Panc1 (cell line): ENCODE measurements at regions not wholly inside any gene's neighbourhood (a gene's known extent, or its start where the extent isn't known, plus 50 kb on each side); places are given as distances from the start of the nearest gene placed in this dataset.

Source experiments
- ATAC-seq: fragments of 200-7000 bp; cut with Tn5 transposase; 2 replicates; pipeline ENCODE4 v1.9.1; 2020; ENCODE audit warnings: mild to moderate bottlenecking, moderate library complexity
- BruUV-seq: library from RNA; stranded (reverse); fragments of 400-500 nt; replicated peaks from 2 replicates; lab custom pipeline; 2021; lab: Mats Ljungman, UMichigan
- CTCF ChIA-PET: fragments of 300-600 bp; sonication (Branson Sonifier 250); formaldehyde crosslinking; loops from one replicate; lab custom pipeline; 2022; ENCODE audit warnings: antibody characterized with exemption; lab: Charles Lee
- POLR2A ChIA-PET: fragments of 300-600 bp; sonication (Branson Sonifier 250); formaldehyde crosslinking; loops from one replicate; lab custom pipeline; 2022; ENCODE audit warnings: antibody characterized with exemption; lab: Charles Lee
- DNase-seq: peaks from one replicate; pipeline ENCODE4 v3.0.0-alpha.2; 2010; ENCODE audit warnings: low read depth, low spot score
- H3K27ac ChIP-seq: 2 replicates; pipeline ENCODE4 v1.5.1; 2011; ENCODE audit warnings: mild to moderate bottlenecking, low read length, inconsistent platforms
- H3K27me3 ChIP-seq: fragments of 200-500 bp; sonication (Bioruptor generic); 2 replicates; pipeline ENCODE4 v1.6.0; 2014; ENCODE audit warnings: low read length, inconsistent platforms; ENCODE audit not compliant: control insufficient read depth, insufficient read depth
- H3K36me3 ChIP-seq: fragments of 200-500 bp; sonication (Bioruptor generic); 2 replicates; pipeline ENCODE4 v1.5.1; 2014; ENCODE audit warnings: inconsistent platforms, mild to moderate bottlenecking, low read length, moderate library complexity; ENCODE audit not compliant: control insufficient read depth, insufficient read depth
- H3K4me1 ChIP-seq: 2 replicates; pipeline ENCODE4 v1.5.1; 2011; ENCODE audit warnings: inconsistent platforms, mild to moderate bottlenecking, low read length, moderate library complexity; ENCODE audit not compliant: control insufficient read depth, insufficient read depth
- H3K4me3 ChIP-seq, 2 experiments: 2 replicates each; pipeline ENCODE4 v1.5.1; 2011 to 2012; ENCODE audit warnings: low read depth in 2 of 2, low read length in 2 of 2, mild to moderate bottlenecking in 2 of 2, inconsistent platforms in 1 of 2, moderate library complexity in 1 of 2
- H3K9me3 ChIP-seq: fragments of 200-500 bp; sonication (Bioruptor generic); 2 replicates; pipeline ENCODE4 v1.5.1; 2014; ENCODE audit warnings: low read depth, mild to moderate bottlenecking, inconsistent platforms, low read length, moderate library complexity; ENCODE audit not compliant: control insufficient read depth, insufficient read depth
- POLR2AphosphoS5 ChIP-seq: IDR thresholded peaks from 2 replicates; pipeline ENCODE4 v1.6.1; 2012; ENCODE audit warnings: mild to moderate bottlenecking, low read depth, low read length, moderate library complexity
- SIN3A ChIP-seq: IDR thresholded peaks from 2 replicates; pipeline ENCODE4 v1.6.1; 2012; ENCODE audit warnings: low read depth, mild to moderate bottlenecking, low read length, moderate library complexity, borderline replicate concordance; ENCODE audit not compliant: insufficient read depth
- TCF7L2 ChIP-seq: IDR thresholded peaks from 2 replicates; pipeline ENCODE4 v1.6.1; 2011; ENCODE audit warnings: mild to moderate bottlenecking, low read depth, low read length, inconsistent platforms
- in situ Hi-C: cut with HindIII; loops from 2 replicates; pipeline ENCODE4 v1.10.0; 2016; ENCODE audit warnings: low sequenced_read_pairs, low pct_unique_long_range_greater_than_20kb
- intact Hi-C: fragments of 100-400 bp; cut with micrococcal nuclease; formaldehyde crosslinking; loops from one replicate; pipeline ENCODE4 v1.10.0; 2022; ENCODE audit not compliant: unreplicated experiment
- TF ChIP-seq, protein P1 (sequence below): fragments of 450-650 bp; IDR thresholded peaks from 2 replicates; pipeline ENCODE4 v1.5.1; 2017; ENCODE audit warnings: mild to moderate bottlenecking
- TF ChIP-seq, protein P2 (sequence below), 2 experiments: IDR thresholded peaks; 2 replicates each; pipeline ENCODE4 v1.6.1; 2011 to 2012; ENCODE audit warnings: low read depth in 2 of 2, control low read depth in 1 of 2, low read length in 1 of 2, mild to moderate bottlenecking in 1 of 2, moderate library complexity in 1 of 2; ENCODE audit not compliant: insufficient read depth in 1 of 2

DNA sequence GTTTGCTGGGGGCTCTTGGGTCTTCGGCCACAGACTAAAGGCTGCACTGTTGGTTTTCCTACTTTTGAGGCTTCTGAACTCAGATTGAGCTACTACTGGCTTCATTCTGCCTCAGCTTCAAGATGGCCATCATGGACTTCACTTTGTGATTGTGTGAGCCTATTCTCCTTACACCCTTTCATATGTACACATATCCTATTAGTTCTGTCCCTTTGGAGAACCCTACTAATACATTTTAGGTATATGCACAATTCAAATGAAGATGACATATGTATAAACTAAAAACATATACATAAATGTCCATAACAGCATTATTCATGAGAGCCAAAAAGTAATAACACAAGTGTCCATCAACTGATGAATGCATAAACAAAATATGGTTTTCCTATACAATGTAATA lies 75.7 kb downstream of the GPR37 start:
- ATAC-seq (no peak), DNase-seq (no peak)
- Histone ChIP-seq H3K4me1 (no peaks in the 10 kb centered on the region), H3K9me3 (no peaks in the 10 kb centered on the region), H3K36me3 (no peaks in the 10 kb centered on the region), H3K27me3 (no peaks in the 10 kb centered on the region), H3K27ac (no peak overlapping the region), H3K4me3 (no peak overlapping the region)
- no TSS peak for BruUV-seq
- CTCF ChIA-PET = no interaction called here
- POLR2A ChIA-PET = no interaction called here
- no peak for TF ChIP-seq TCF7L2
- TF ChIP-seq SIN3A = no peak
- TF ChIP-seq, protein P1, sequence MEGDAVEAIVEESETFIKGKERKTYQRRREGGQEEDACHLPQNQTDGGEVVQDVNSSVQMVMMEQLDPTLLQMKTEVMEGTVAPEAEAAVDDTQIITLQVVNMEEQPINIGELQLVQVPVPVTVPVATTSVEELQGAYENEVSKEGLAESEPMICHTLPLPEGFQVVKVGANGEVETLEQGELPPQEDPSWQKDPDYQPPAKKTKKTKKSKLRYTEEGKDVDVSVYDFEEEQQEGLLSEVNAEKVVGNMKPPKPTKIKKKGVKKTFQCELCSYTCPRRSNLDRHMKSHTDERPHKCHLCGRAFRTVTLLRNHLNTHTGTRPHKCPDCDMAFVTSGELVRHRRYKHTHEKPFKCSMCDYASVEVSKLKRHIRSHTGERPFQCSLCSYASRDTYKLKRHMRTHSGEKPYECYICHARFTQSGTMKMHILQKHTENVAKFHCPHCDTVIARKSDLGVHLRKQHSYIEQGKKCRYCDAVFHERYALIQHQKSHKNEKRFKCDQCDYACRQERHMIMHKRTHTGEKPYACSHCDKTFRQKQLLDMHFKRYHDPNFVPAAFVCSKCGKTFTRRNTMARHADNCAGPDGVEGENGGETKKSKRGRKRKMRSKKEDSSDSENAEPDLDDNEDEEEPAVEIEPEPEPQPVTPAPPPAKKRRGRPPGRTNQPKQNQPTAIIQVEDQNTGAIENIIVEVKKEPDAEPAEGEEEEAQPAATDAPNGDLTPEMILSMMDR = no peak
- TF ChIP-seq POLR2AphosphoS5 = no peak
- TF ChIP-seq, protein P2, sequence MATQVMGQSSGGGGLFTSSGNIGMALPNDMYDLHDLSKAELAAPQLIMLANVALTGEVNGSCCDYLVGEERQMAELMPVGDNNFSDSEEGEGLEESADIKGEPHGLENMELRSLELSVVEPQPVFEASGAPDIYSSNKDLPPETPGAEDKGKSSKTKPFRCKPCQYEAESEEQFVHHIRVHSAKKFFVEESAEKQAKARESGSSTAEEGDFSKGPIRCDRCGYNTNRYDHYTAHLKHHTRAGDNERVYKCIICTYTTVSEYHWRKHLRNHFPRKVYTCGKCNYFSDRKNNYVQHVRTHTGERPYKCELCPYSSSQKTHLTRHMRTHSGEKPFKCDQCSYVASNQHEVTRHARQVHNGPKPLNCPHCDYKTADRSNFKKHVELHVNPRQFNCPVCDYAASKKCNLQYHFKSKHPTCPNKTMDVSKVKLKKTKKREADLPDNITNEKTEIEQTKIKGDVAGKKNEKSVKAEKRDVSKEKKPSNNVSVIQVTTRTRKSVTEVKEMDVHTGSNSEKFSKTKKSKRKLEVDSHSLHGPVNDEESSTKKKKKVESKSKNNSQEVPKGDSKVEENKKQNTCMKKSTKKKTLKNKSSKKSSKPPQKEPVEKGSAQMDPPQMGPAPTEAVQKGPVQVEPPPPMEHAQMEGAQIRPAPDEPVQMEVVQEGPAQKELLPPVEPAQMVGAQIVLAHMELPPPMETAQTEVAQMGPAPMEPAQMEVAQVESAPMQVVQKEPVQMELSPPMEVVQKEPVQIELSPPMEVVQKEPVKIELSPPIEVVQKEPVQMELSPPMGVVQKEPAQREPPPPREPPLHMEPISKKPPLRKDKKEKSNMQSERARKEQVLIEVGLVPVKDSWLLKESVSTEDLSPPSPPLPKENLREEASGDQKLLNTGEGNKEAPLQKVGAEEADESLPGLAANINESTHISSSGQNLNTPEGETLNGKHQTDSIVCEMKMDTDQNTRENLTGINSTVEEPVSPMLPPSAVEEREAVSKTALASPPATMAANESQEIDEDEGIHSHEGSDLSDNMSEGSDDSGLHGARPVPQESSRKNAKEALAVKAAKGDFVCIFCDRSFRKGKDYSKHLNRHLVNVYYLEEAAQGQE (IDR thresholded peaks at IDR 0.05; ENCODE audit: insufficient read depth in 1 of 2, low read depth in 2 of 2, low read length in 1 of 2) = no peak
- intact Hi-C loops = no loop called here
- in situ Hi-C loops = no loop called here

GRCh38 chr7:124689523-124689922 lies 76.1 kb downstream of the GPR37 start:
- ChIA-PET CTCF (no interaction called here), POLR2A (no interaction called here)
- intact Hi-C loops = no loop called here
- no peak overlapping the region for H3K27ac ChIP-seq
- BruUV-seq = no TSS peak
- H3K27me3 ChIP-seq = no peaks in the 10 kb centered on the region
- DNase-seq (no peak), ATAC-seq (no peak)
- H3K9me3 ChIP-seq = no peaks in the 10 kb centered on the region
- TF ChIP-seq TCF7L2 (no peak), POLR2AphosphoS5 (no peak), SIN3A (no peak)
- TF ChIP-seq, protein P1 = no peak
- TF ChIP-seq, protein P2 (IDR thresholded peaks at IDR 0.05; ENCODE audit: insufficient read depth in 1 of 2, low read depth in 2 of 2, low read length in 1 of 2) = no peak
- H3K4me1 ChIP-seq = no peaks in the 10 kb centered on the region
- in situ Hi-C loops = no loop called here
- H3K4me3 ChIP-seq = no peak overlapping the region
- no peaks in the 10 kb centered on the region for H3K36me3 ChIP-seq
